ENCODE measurements at regions not wholly inside any gene's neighbourhood (a gene's known extent, or its start where the extent isn't known, plus 50 kb on each side); places are given as distances from the start of the nearest gene placed in this dataset.

- TF ChIP-seq EZH2 (IDR thresholded peaks at IDR 0.05; ENCODE audit: borderline replicate concordance) (no peak), CTCF (IDR thresholded peaks at IDR 0.05; ENCODE audit: poor library complexity) (no peak)
Measured at GRCh38 chr18:8529609-8530008, 79.6 kb upstream of the RAB12 start.
